Astrocyte of the cerebellum (primary cell): ENCODE measurements at regions not wholly inside any gene's neighbourhood (a gene's known extent, or its start where the extent isn't known, plus 50 kb on each side); places are given as distances from the start of the nearest gene placed in this dataset.

Experiments used
- DNase-seq: peaks from one replicate; pipeline ENCODE4 v3.0.0-alpha.2; 2011; ENCODE audit warnings: low read depth
- H3K4me3 ChIP-seq: 2 replicates; pipeline ENCODE4 v1.5.1; 2011; ENCODE audit warnings: mild to moderate bottlenecking, low read depth, low read length, moderate library complexity
- CTCF ChIP-seq: IDR thresholded peaks from 2 replicates; pipeline ENCODE4 v1.5.1; 2012; ENCODE audit warnings: low read length, low read depth, moderate library complexity, mild to moderate bottlenecking; ENCODE audit errors: missing control alignments
- in situ Hi-C: cut with HindIII; loops from 2 replicates; pipeline ENCODE4 v1.10.0; 2017; ENCODE audit warnings: low sequenced_read_pairs

GRCh38 chr2:144935191-144935590 lies 415.3 kb upstream of the ZEB2 start:
- no peak for TF ChIP-seq CTCF
- in situ Hi-C loops: no loop called here
- H3K4me3 ChIP-seq: no peak overlapping the region
- DNase-seq: no peak

- no peak for TF ChIP-seq CTCF
- in situ Hi-C loops: no loop called here
- no peak for DNase-seq
- no peak overlapping the region for H3K4me3 ChIP-seq
Measured at GRCh38 chr2:144931960-144932359, 412.0 kb upstream of the ZEB2 start.

- in situ Hi-C loops: no loop called here
- no peak for DNase-seq
- no peak overlapping the region for H3K4me3 ChIP-seq
- no peak for TF ChIP-seq CTCF
Measured at GRCh38 chr2:144931480-144931879, 411.6 kb upstream of the ZEB2 start.

GRCh38 chr2:144927429-144927828 lies 407.5 kb upstream of the ZEB2 start:
- in situ Hi-C loops: no loop called here
- no peak for TF ChIP-seq CTCF
- DNase-seq: no peak
- H3K4me3 ChIP-seq: no peak overlapping the region

- in situ Hi-C loops: no loop called here
- no peak overlapping the region for H3K4me3 ChIP-seq
- no peak for DNase-seq
- no peak for TF ChIP-seq CTCF
Measured at GRCh38 chr2:144925886-144926285, 406.0 kb upstream of the ZEB2 start.

GRCh38 chr2:144924827-144925226 lies 404.9 kb upstream of the ZEB2 start:
- no peak for TF ChIP-seq CTCF
- in situ Hi-C loops: no loop called here
- H3K4me3 ChIP-seq: no peak overlapping the region
- DNase-seq: no peak

GRCh38 chr2:144922519-144922918 lies 402.6 kb upstream of the ZEB2 start:
- H3K4me3 ChIP-seq: no peak overlapping the region
- in situ Hi-C loops: no loop called here
- TF ChIP-seq CTCF: no peak
- DNase-seq: no peak
